Esophagus muscularis mucosa (tissue), 4 donors: ENCODE measurements at regions not wholly inside any gene's neighbourhood (a gene's known extent, or its start where the extent isn't known, plus 50 kb on each side); places are given as distances from the start of the nearest gene placed in this dataset.

Experiments
- EP300 ChIP-seq: sonication (generic); formaldehyde crosslinking; IDR thresholded peaks from one replicate; pipeline ENCODE4 v1.6.1; 2017; ENCODE audit warnings: antibody characterized with exemption
- POLR2A ChIP-seq: fragments of 450-650 bp; IDR thresholded peaks from one replicate; pipeline ENCODE4 v1.6.1; 2017; ENCODE audit warnings: antibody characterized with exemption, moderate library complexity, mild to moderate bottlenecking, low read depth
- POLR2AphosphoS5 ChIP-seq, 2 donors: sonication (generic); formaldehyde crosslinking; IDR thresholded peaks; one replicate each; pipeline ENCODE4 v1.6.1; 2017; ENCODE audit warnings: antibody characterized with exemption in 2 of 2
- TF ChIP-seq, protein P1 (sequence below), 3 experiments: fragments of 200-600 bp in 2 of 3; fragments of 450-650 bp in 1 of 3; sonication (generic) in 2 of 3; IDR thresholded peaks; one replicate each; pipeline ENCODE4 v1.5.1; 2017 to 2019; ENCODE audit warnings: antibody characterized with exemption in 3 of 3, mild to moderate bottlenecking in 2 of 3, moderate library complexity in 1 of 3

GRCh38 chr6:54778731-54779130 is 67.8 kb upstream of the FAM83B start:
- no peak for TF ChIP-seq POLR2A
- TF ChIP-seq, protein P1, sequence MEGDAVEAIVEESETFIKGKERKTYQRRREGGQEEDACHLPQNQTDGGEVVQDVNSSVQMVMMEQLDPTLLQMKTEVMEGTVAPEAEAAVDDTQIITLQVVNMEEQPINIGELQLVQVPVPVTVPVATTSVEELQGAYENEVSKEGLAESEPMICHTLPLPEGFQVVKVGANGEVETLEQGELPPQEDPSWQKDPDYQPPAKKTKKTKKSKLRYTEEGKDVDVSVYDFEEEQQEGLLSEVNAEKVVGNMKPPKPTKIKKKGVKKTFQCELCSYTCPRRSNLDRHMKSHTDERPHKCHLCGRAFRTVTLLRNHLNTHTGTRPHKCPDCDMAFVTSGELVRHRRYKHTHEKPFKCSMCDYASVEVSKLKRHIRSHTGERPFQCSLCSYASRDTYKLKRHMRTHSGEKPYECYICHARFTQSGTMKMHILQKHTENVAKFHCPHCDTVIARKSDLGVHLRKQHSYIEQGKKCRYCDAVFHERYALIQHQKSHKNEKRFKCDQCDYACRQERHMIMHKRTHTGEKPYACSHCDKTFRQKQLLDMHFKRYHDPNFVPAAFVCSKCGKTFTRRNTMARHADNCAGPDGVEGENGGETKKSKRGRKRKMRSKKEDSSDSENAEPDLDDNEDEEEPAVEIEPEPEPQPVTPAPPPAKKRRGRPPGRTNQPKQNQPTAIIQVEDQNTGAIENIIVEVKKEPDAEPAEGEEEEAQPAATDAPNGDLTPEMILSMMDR (IDR thresholded peaks at IDR 0.05): no peak
- TF ChIP-seq EP300: no peak
- no peak for TF ChIP-seq POLR2AphosphoS5 (IDR thresholded peaks at IDR 0.05)
